ENCODE measurements at regions not wholly inside any gene's neighbourhood (a gene's known extent, or its start where the extent isn't known, plus 50 kb on each side); places are given as distances from the start of the nearest gene placed in this dataset.

DNA sequence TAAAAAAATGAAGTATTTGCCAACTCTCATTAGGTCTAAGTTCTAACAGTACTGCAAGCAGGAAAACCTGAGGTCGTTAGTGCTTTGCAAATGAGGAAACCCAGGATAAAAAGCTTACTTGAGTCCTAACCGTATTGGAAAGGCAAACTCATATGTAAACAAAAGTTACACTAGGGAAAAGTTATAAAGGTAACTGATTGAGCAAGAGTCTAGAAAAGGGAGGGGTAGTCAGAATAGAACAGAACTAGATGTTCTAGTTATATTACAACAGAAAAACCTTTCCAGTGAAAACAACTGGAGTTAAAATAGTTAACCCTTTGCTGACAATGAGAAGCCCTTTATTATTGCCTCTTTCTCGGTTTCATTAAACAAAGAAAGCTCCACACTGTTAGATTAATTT, 66.4 kb upstream of the MAOA start:
- TF ChIP-seq, protein P1, sequence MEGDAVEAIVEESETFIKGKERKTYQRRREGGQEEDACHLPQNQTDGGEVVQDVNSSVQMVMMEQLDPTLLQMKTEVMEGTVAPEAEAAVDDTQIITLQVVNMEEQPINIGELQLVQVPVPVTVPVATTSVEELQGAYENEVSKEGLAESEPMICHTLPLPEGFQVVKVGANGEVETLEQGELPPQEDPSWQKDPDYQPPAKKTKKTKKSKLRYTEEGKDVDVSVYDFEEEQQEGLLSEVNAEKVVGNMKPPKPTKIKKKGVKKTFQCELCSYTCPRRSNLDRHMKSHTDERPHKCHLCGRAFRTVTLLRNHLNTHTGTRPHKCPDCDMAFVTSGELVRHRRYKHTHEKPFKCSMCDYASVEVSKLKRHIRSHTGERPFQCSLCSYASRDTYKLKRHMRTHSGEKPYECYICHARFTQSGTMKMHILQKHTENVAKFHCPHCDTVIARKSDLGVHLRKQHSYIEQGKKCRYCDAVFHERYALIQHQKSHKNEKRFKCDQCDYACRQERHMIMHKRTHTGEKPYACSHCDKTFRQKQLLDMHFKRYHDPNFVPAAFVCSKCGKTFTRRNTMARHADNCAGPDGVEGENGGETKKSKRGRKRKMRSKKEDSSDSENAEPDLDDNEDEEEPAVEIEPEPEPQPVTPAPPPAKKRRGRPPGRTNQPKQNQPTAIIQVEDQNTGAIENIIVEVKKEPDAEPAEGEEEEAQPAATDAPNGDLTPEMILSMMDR (IDR thresholded peaks at IDR 0.05; ENCODE audit: low read depth, low read length, missing control alignments) = no peak
- H3K4me3 ChIP-seq (replicated peaks; ENCODE audit: low read depth, low read length) = no peak overlapping the region
- no peak for DNase-seq (ENCODE audit: extremely low read depth, low read depth)

DNA sequence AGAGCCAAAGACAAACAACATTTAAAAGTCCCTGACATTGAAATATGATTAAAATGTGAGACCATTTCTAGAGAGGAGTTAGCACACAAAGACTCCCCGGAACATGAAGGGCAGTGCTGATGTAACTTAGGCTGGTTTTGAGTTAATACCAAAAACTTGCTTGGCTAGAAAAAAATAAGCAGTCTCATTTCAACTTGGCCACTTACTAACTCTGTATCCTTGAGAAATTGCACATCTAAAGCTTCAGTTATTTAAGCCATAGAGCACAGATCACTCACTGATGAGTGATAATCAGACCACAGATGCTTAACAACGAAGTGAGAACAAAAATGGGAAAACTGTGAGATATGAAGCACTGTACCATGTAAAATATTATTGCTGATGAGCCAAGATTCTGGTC, 65.9 kb upstream of the MAOA start:
- no peak for DNase-seq (ENCODE audit: extremely low read depth, low read depth)
- TF ChIP-seq, protein P1 (IDR thresholded peaks at IDR 0.05; ENCODE audit: low read depth, low read length, missing control alignments) = no peak
- H3K4me3 ChIP-seq (replicated peaks; ENCODE audit: low read depth, low read length) = no peak overlapping the region

DNA sequence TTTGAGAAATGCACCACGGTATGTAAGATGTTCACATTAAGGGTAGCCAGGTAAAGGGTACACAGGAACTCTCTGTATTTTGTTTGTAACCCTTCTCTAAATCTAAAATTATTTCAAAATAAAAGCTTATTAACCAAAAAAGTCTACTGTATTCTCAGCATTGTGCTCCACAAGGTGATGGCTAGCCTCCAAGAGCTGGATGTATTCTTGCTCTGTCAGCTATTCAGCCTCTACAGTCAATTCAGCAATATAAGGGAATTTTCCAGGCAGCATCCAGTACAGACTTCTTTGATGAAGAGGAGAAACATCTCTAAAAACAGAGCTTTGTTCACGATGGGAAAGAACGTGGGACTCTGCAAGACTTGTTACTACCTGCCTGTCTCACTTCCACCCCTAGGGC, 63.5 kb upstream of the MAOA start:
- H3K4me3 ChIP-seq (replicated peaks; ENCODE audit: low read depth, low read length) = no peak overlapping the region
- TF ChIP-seq, protein P1 (IDR thresholded peaks at IDR 0.05; ENCODE audit: low read depth, low read length, missing control alignments) = no peak
- DNase-seq (ENCODE audit: extremely low read depth, low read depth) = no peak

DNA sequence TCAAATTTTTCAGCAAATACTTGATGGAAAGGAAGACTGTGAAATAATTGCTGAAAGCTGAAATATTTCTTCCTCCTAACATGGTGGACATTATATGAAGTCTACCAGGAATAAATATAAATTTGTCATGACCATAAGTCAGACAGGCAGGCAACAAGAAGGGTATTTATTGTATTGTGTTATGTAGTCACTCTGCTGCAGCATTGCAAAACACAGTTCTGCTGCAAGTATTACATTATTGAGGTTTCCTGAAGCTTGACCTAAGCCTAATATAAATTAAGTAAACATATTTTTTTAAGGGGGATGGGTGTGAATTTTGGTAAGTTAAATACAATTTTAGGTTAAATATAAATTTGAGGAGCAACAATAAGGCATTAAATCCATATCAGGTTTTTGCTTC, 60.2 kb upstream of the MAOA start:
- no peak overlapping the region for H3K4me3 ChIP-seq (replicated peaks; ENCODE audit: low read depth, low read length)
- TF ChIP-seq, protein P1 (IDR thresholded peaks at IDR 0.05; ENCODE audit: low read depth, low read length, missing control alignments) = no peak
- DNase-seq (ENCODE audit: extremely low read depth, low read depth) = no peak

DNA sequence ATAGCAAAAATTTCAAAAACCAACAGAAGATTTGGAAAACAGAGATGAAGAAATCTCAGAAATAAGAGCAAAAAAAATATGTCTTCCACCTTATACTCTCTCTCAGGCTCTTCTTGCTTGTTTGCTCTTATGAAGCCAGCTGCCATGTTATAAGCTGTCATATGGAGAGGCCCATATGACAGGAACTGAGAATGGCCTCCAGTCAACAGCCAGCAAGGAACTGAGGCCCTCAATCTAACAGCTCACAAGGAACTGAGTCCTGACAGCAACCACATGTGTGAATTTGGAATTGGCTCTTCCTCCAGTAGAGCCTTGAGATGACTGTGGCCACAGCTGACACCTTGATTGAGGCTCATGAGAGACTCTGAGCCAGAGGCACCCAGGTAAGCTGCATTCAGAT, 51.3 kb upstream of the MAOA start:
- TF ChIP-seq, protein P1 (IDR thresholded peaks at IDR 0.05; ENCODE audit: low read depth, low read length, missing control alignments) = no peak
- DNase-seq (ENCODE audit: extremely low read depth, low read depth) = no peak
- H3K4me3 ChIP-seq (replicated peaks; ENCODE audit: low read depth, low read length) = no peak overlapping the region

DNA sequence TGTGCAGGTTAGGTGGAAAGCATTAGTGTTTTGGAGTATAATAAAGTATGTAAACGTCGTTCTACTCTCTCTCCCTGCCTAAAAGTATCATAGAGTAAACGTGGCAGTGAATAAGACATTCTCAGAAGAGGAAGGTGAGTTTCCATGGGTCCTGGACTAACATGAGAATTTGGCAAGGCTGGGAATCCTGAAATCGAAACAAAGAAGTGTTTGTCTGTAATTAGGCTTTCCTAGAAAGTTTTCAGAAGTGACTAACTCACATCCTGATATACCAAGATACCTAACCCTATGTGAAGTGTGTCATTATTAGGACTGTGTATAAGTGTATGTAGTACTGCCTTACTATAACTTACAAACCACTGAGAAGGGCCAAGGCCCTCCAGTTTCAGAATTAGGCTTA, 50.7 kb upstream of the MAOA start:
- TF ChIP-seq, protein P1 (IDR thresholded peaks at IDR 0.05; ENCODE audit: low read depth, low read length, missing control alignments) = no peak
- DNase-seq (ENCODE audit: extremely low read depth, low read depth) = no peak
- H3K4me3 ChIP-seq (replicated peaks; ENCODE audit: low read depth, low read length) = no peak overlapping the region

Measured in HFF-Myc (cell line).